ENCODE measurements at regions not wholly inside any gene's neighbourhood (a gene's known extent, or its start where the extent isn't known, plus 50 kb on each side); places are given as distances from the start of the nearest gene placed in this dataset.

GRCh38 chr5:34563269-34563668 lies 92.9 kb upstream of the RAI14 start:
- TF ChIP-seq CTCF (IDR thresholded peaks at IDR 0.05; ENCODE audit: low read length) (no peak), EZH2 (IDR thresholded peaks at IDR 0.05; ENCODE audit: borderline replicate concordance, low read length) (no peak)

All from OCI-LY1 (cell line).